Pulmonary artery endothelial cell (primary cell): ENCODE measurements at regions not wholly inside any gene's neighbourhood (a gene's known extent, or its start where the extent isn't known, plus 50 kb on each side); places are given as distances from the start of the nearest gene placed in this dataset.

Source experiments
- DNase-seq: peaks from one replicate; pipeline ENCODE4 v3.0.0-alpha.2; 2011; ENCODE audit warnings: low read depth, low spot score

GRCh38 chr3:71907996-71908395 is 123.0 kb upstream of the PROK2 start:
- no peak for DNase-seq

GRCh38 chr3:71906976-71907375 is 122.0 kb upstream of the PROK2 start:
- DNase-seq: no peak

GRCh38 chr3:71905426-71905825 is 120.5 kb upstream of the PROK2 start:
- DNase-seq: no peak

GRCh38 chr3:71903936-71904335 is 119.0 kb upstream of the PROK2 start:
- no peak for DNase-seq

GRCh38 chr3:71903112-71903495 is 118.2 kb upstream of the PROK2 start:
- DNase-seq: no peak

GRCh38 chr3:71902258-71903111 is 117.5 kb upstream of the PROK2 start:
- DNase-seq: no peak

- DNase-seq: no peak
Observed at GRCh38 chr3:71901645-71902044, 116.7 kb upstream of the PROK2 start.

- no peak for DNase-seq
Observed at GRCh38 chr3:71900057-71900456, 115.1 kb upstream of the PROK2 start.

- DNase-seq: no peak
Observed at GRCh38 chr3:71896751-71897150, 111.8 kb upstream of the PROK2 start.

GRCh38 chr3:71893702-71894479 is 108.9 kb upstream of the PROK2 start:
- DNase-seq: no peak

GRCh38 chr3:71893122-71893521 is 108.2 kb upstream of the PROK2 start:
- DNase-seq: no peak

GRCh38 chr3:71891483-71891882 is 106.5 kb upstream of the PROK2 start:
- no peak for DNase-seq

GRCh38 chr3:71890356-71890931 is 105.5 kb upstream of the PROK2 start:
- no peak for DNase-seq

- no peak for DNase-seq
Observed at GRCh38 chr3:71887256-71887655, 102.3 kb upstream of the PROK2 start.

- DNase-seq: no peak
Observed at GRCh38 chr3:71885006-71885405, 100.1 kb upstream of the PROK2 start.

- no peak for DNase-seq
Observed at GRCh38 chr3:71881732-71882131, 96.8 kb upstream of the PROK2 start.

GRCh38 chr3:71881041-71881440 is 96.1 kb upstream of the PROK2 start:
- no peak for DNase-seq

- no peak for DNase-seq
Observed at GRCh38 chr3:71879089-71879488, 94.1 kb upstream of the PROK2 start.

GRCh38 chr3:71876135-71877105 is 91.5 kb upstream of the PROK2 start:
- no peak for DNase-seq

GRCh38 chr3:71875461-71875947 is 90.6 kb upstream of the PROK2 start:
- DNase-seq: peak; percentile 20

GRCh38 chr3:71874618-71875017 is 89.7 kb upstream of the PROK2 start:
- DNase-seq: no peak
